ENCODE measurements at regions not wholly inside any gene's neighbourhood (a gene's known extent, or its start where the extent isn't known, plus 50 kb on each side); places are given as distances from the start of the nearest gene placed in this dataset.

DNA sequence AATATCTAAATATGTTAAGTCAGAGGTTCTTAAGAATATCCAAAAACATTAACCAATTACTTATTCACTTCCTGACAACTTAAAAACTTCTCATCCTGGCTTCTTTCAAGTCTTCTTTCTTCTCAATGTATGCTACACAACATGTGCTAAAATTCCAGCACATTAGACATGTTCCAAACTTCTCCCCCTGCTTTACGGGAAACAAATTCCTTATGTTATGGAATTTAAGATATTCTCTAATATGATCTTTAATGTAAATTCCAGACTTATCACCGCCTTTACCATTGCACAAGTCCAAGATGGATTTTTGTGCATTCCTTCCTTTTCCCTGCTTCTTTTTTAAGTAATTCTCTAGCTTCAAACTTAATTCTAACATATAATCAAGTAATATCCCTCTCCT is 964.5 kb upstream of the CHORDC1 start:
- Histone ChIP-seq H3K4me3 (ENCODE audit: low read length) (no peak overlapping the region), H3K9ac (ENCODE audit: low read length) (no peak overlapping the region), H3K27me3 (ENCODE audit: control insufficient read depth, insufficient read depth, low read length) (no peaks in the 10 kb centered on the region), H3K36me3 (ENCODE audit: control insufficient read depth, insufficient read depth, low read length) (no peaks in the 10 kb centered on the region), H3K4me1 (ENCODE audit: control insufficient read depth, insufficient read depth, low read length) (no peaks in the 10 kb centered on the region), H3K27ac (ENCODE audit: low read depth, low read length) (no peak overlapping the region)

- Histone ChIP-seq H3K27ac (ENCODE audit: low read depth, low read length) (no peak overlapping the region), H3K27me3 (ENCODE audit: control insufficient read depth, insufficient read depth, low read length) (no peaks in the 10 kb centered on the region), H3K9ac (ENCODE audit: low read length) (no peak overlapping the region), H3K36me3 (ENCODE audit: control insufficient read depth, insufficient read depth, low read length) (no peaks in the 10 kb centered on the region), H3K4me3 (ENCODE audit: low read length) (no peak overlapping the region), H3K4me1 (ENCODE audit: control insufficient read depth, insufficient read depth, low read length) (no peaks in the 10 kb centered on the region)
Measured at GRCh38 chr11:91178366-91178765, 955.5 kb upstream of the CHORDC1 start.

- H3K4me3 ChIP-seq (ENCODE audit: low read length): no peak overlapping the region
- no peaks in the 10 kb centered on the region for H3K4me1 ChIP-seq (ENCODE audit: control insufficient read depth, insufficient read depth, low read length)
- no peak overlapping the region for H3K27ac ChIP-seq (ENCODE audit: low read depth, low read length)
- H3K36me3 ChIP-seq (ENCODE audit: control insufficient read depth, insufficient read depth, low read length): no peaks in the 10 kb centered on the region
- no peaks in the 10 kb centered on the region for H3K27me3 ChIP-seq (ENCODE audit: control insufficient read depth, insufficient read depth, low read length)
- no peak overlapping the region for H3K9ac ChIP-seq (ENCODE audit: low read length)
Measured at GRCh38 chr11:91174734-91175133, 951.9 kb upstream of the CHORDC1 start.

DNA sequence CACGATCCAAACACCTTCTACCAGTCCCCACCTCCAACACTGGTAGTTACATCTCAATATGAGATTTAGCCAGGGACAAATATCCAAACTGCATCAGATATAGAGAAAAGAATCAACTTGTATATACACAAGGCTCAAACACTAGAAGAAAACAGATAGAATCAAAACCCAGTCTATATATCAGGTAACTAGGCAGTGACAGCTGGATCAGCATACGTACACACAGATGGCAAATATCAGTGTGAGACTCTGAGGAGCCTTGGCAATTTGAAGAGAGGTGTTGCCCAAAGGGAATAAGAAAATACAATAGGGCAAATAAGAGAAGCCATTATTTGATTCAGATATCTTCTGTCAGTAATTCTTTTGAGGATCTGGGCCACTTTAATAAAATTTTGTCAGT is 951.3 kb upstream of the CHORDC1 start:
- H3K9ac ChIP-seq (ENCODE audit: low read length): no peak overlapping the region
- no peaks in the 10 kb centered on the region for H3K4me1 ChIP-seq (ENCODE audit: control insufficient read depth, insufficient read depth, low read length)
- H3K27me3 ChIP-seq (ENCODE audit: control insufficient read depth, insufficient read depth, low read length): no peaks in the 10 kb centered on the region
- H3K27ac ChIP-seq (ENCODE audit: low read depth, low read length): no peak overlapping the region
- no peak overlapping the region for H3K4me3 ChIP-seq (ENCODE audit: low read length)
- no peaks in the 10 kb centered on the region for H3K36me3 ChIP-seq (ENCODE audit: control insufficient read depth, insufficient read depth, low read length)

DNA sequence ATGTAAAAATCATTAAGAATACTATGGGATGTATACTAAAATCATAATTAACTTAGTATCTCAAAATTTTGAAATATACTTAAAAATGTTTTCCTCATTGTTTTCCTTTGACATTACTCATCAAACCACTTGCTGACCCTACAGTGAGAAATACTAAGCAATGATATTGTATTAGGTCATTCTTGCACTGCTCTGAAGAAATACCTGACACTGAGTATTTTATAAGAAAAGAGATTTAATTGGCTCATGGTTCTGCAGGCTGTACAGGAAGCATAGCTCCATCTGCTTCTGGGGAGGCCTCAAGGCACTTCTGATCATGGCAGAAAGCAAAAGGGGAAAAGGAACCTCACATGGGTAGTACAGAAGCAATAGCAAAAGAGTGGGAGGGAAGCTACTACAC is 950.9 kb upstream of the CHORDC1 start:
- no peak overlapping the region for H3K27ac ChIP-seq (ENCODE audit: low read depth, low read length)
- no peaks in the 10 kb centered on the region for H3K36me3 ChIP-seq (ENCODE audit: control insufficient read depth, insufficient read depth, low read length)
- H3K9ac ChIP-seq (ENCODE audit: low read length): no peak overlapping the region
- no peaks in the 10 kb centered on the region for H3K4me1 ChIP-seq (ENCODE audit: control insufficient read depth, insufficient read depth, low read length)
- H3K4me3 ChIP-seq (ENCODE audit: low read length): no peak overlapping the region
- H3K27me3 ChIP-seq (ENCODE audit: control insufficient read depth, insufficient read depth, low read length): no peaks in the 10 kb centered on the region

- H3K27ac ChIP-seq (ENCODE audit: low read depth, low read length): no peak overlapping the region
- no peak overlapping the region for H3K9ac ChIP-seq (ENCODE audit: low read length)
- H3K4me3 ChIP-seq (ENCODE audit: low read length): no peak overlapping the region
- H3K36me3 ChIP-seq (ENCODE audit: control insufficient read depth, insufficient read depth, low read length): no peaks in the 10 kb centered on the region
- H3K4me1 ChIP-seq (ENCODE audit: control insufficient read depth, insufficient read depth, low read length): no peaks in the 10 kb centered on the region
- no peaks in the 10 kb centered on the region for H3K27me3 ChIP-seq (ENCODE audit: control insufficient read depth, insufficient read depth, low read length)
Measured at GRCh38 chr11:91170711-91171110, 947.9 kb upstream of the CHORDC1 start.

GRCh38 chr11:91164452-91164822 is 941.6 kb upstream of the CHORDC1 start:
- H3K4me3 ChIP-seq (ENCODE audit: low read length): no peak overlapping the region
- H3K36me3 ChIP-seq (ENCODE audit: control insufficient read depth, insufficient read depth, low read length): no peaks in the 10 kb centered on the region
- H3K4me1 ChIP-seq (ENCODE audit: control insufficient read depth, insufficient read depth, low read length): peaks cover 6% of the 10 kb centered on the region
- no peaks in the 10 kb centered on the region for H3K27me3 ChIP-seq (ENCODE audit: control insufficient read depth, insufficient read depth, low read length)
- H3K27ac ChIP-seq (ENCODE audit: low read depth, low read length): peak overlapping the region; percentile 37
- H3K9ac ChIP-seq (ENCODE audit: low read length): no peak overlapping the region

DNA sequence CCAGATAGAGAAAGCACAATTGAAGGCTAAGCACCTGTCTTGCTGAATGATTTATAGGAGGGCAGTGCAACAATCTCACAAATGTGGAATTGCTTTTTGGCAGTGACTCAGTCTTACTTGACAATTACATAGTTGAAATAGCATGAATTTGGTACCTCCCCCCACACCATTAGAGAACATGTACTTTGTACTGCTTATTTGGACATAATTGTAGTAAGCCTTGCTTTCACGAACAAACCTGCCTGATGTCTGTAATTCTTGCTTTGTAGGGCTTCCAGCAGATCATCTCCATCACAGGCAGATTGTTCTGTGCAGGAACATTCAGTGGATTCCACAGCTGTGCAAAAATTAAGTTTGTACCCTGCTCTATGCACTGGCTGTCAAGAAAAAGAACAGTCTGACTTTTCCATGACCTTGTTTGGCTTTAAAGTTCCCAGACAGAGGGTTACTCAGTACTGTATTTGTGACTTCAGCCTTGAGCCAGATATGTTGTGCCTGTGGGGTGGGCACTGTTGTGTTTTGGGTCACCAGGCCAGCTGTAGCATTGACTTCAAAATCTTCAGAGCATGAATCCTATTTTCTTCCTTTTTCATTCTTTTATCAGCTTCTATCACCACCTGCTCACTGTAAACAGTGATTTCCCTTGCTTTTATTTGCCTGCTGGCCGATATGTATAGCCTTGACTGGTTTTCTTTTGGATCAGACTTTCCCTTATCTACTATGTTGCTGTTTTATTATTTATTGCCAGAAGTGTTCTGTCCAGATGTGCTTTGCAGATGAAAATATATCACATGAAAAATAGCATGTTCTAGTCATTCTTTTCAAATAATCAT is 941.0 kb upstream of the CHORDC1 start:
- Histone ChIP-seq H3K36me3 (ENCODE audit: control insufficient read depth, insufficient read depth, low read length) (no peaks in the 10 kb centered on the region), H3K27ac (ENCODE audit: low read depth, low read length) (peak overlapping the region; percentile 37), H3K4me1 (ENCODE audit: control insufficient read depth, insufficient read depth, low read length) (peaks cover 6% of the 10 kb centered on the region), H3K27me3 (ENCODE audit: control insufficient read depth, insufficient read depth, low read length) (no peaks in the 10 kb centered on the region), H3K9ac (ENCODE audit: low read length) (no peak overlapping the region), H3K4me3 (ENCODE audit: low read length) (no peak overlapping the region)

- Histone ChIP-seq H3K27ac (ENCODE audit: low read depth, low read length) (no peak overlapping the region), H3K27me3 (ENCODE audit: control insufficient read depth, insufficient read depth, low read length) (no peaks in the 10 kb centered on the region), H3K4me3 (ENCODE audit: low read length) (no peak overlapping the region), H3K9ac (ENCODE audit: low read length) (no peak overlapping the region), H3K4me1 (ENCODE audit: control insufficient read depth, insufficient read depth, low read length) (peaks cover 6% of the 10 kb centered on the region), H3K36me3 (ENCODE audit: control insufficient read depth, insufficient read depth, low read length) (no peaks in the 10 kb centered on the region)
Measured at GRCh38 chr11:91160661-91161060, 937.8 kb upstream of the CHORDC1 start.

GRCh38 chr11:91158891-91159537 is 936.2 kb upstream of the CHORDC1 start:
- no peaks in the 10 kb centered on the region for H3K36me3 ChIP-seq (ENCODE audit: control insufficient read depth, insufficient read depth, low read length)
- H3K4me1 ChIP-seq (ENCODE audit: control insufficient read depth, insufficient read depth, low read length): peaks cover 6% of the 10 kb centered on the region
- H3K27me3 ChIP-seq (ENCODE audit: control insufficient read depth, insufficient read depth, low read length): no peaks in the 10 kb centered on the region
- H3K9ac ChIP-seq (ENCODE audit: low read length): no peak overlapping the region
- no peak overlapping the region for H3K4me3 ChIP-seq (ENCODE audit: low read length)
- H3K27ac ChIP-seq (ENCODE audit: low read depth, low read length): no peak overlapping the region

GRCh38 chr11:91158297-91158696 is 935.4 kb upstream of the CHORDC1 start:
- Histone ChIP-seq H3K27ac (ENCODE audit: low read depth, low read length) (no peak overlapping the region), H3K9ac (ENCODE audit: low read length) (no peak overlapping the region), H3K4me3 (ENCODE audit: low read length) (no peak overlapping the region), H3K4me1 (ENCODE audit: control insufficient read depth, insufficient read depth, low read length) (no peaks in the 10 kb centered on the region), H3K36me3 (ENCODE audit: control insufficient read depth, insufficient read depth, low read length) (no peaks in the 10 kb centered on the region), H3K27me3 (ENCODE audit: control insufficient read depth, insufficient read depth, low read length) (no peaks in the 10 kb centered on the region)

- H3K27ac ChIP-seq (ENCODE audit: low read depth, low read length): no peak overlapping the region
Measured at GRCh38 chr11:91156041-91156440, 933.2 kb upstream of the CHORDC1 start.

DNA sequence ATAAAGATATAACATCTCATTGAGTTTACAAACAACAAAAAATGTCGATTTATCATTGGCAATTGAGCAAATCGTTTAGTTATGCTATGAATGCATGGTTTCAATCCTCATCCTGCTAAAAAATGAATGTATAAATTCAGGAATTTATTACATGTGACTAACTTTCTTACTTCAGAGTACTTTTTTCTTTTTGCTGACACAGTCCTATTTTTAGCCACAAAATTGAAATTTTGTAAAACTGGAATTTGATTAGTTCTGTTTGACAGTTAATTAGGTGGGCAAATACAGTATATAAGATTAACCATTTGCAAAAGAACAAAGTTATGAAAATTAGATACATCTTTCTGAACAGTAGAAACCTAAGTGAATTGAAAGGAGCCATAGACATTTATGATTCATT is 925.0 kb upstream of the CHORDC1 start:
- no peaks in the 10 kb centered on the region for H3K27me3 ChIP-seq (ENCODE audit: control insufficient read depth, insufficient read depth, low read length)
- H3K9ac ChIP-seq (ENCODE audit: low read length): no peak overlapping the region
- H3K27ac ChIP-seq (ENCODE audit: low read depth, low read length): no peak overlapping the region
- no peaks in the 10 kb centered on the region for H3K36me3 ChIP-seq (ENCODE audit: control insufficient read depth, insufficient read depth, low read length)
- no peaks in the 10 kb centered on the region for H3K4me1 ChIP-seq (ENCODE audit: control insufficient read depth, insufficient read depth, low read length)
- H3K4me3 ChIP-seq (ENCODE audit: low read length): no peak overlapping the region

More at GRCh38 chr11:91156041-91156440, 933.2 kb upstream of the CHORDC1 start:
- Histone ChIP-seq H3K9ac (ENCODE audit: low read length) (no peak overlapping the region), H3K36me3 (ENCODE audit: control insufficient read depth, insufficient read depth, low read length) (no peaks in the 10 kb centered on the region), H3K27me3 (ENCODE audit: control insufficient read depth, insufficient read depth, low read length) (no peaks in the 10 kb centered on the region), H3K4me3 (ENCODE audit: low read length) (no peak overlapping the region), H3K4me1 (ENCODE audit: control insufficient read depth, insufficient read depth, low read length) (no peaks in the 10 kb centered on the region)

All from rectal smooth muscle tissue (tissue), 1 donor.